ENCODE measurements at regions not wholly inside any gene's neighbourhood (a gene's known extent, or its start where the extent isn't known, plus 50 kb on each side); places are given as distances from the start of the nearest gene placed in this dataset.

GRCh38 chr6:104541411-104541810 is 318.3 kb downstream of the HACE1 start:
- WGBS (ENCODE audit: insufficient coverage, insufficient replicate concordance, low lambda C conversion rate, missing lambda C conversion rate): 0% methylated on average over 1 of the region's 1 CpG
- POLR2A ChIA-PET: no interaction called here
- Histone ChIP-seq H3K36me3 (ENCODE audit: control insufficient read depth in 2 of 2, insufficient read depth in 2 of 2, low read length in 1 of 2) (no peaks in the 10 kb centered on the region), H4K20me1 (ENCODE audit: control insufficient read depth, insufficient read depth) (no peaks in the 10 kb centered on the region), H3K27ac (ENCODE audit: control insufficient read depth, insufficient read depth) (no peak overlapping the region), H3K4me2 (ENCODE audit: control insufficient read depth, insufficient read depth) (no peak overlapping the region), H3K9ac (ENCODE audit: control insufficient read depth, insufficient read depth, low read length) (no peak overlapping the region), H3K4me1 (ENCODE audit: control insufficient read depth, insufficient read depth, low read length) (no peaks in the 10 kb centered on the region), H3K9me3 (replicated peaks; ENCODE audit: control insufficient read depth, insufficient read depth, low read length) (no peaks in the 10 kb centered on the region), H2AFZ (ENCODE audit: control insufficient read depth, low read depth, low read length) (no peak overlapping the region), H3K4me3 (no peak overlapping the region), H3K27me3 (replicated peaks in 1 of 2; ENCODE audit: control insufficient read depth in 2 of 2, insufficient read depth in 2 of 2, low read length in 1 of 2) (no peaks in the 10 kb centered on the region), H3K79me2 (ENCODE audit: control insufficient read depth, insufficient read depth, low read length) (no peaks in the 10 kb centered on the region)
- no peak for FAIRE-seq
- in situ Hi-C loops (cut with MboI): no loop called here
- CTCF ChIA-PET: no interaction called here
- intact Hi-C loops (cut with micrococcal nuclease; ENCODE audit: unreplicated experiment): no loop called here
- SMC1A ChIA-PET (ENCODE audit: uncharacterized antibody, unreplicated experiment): interaction anchor here (0.9 kb wide), 1 partner anchor 19 kb away, joined by 3 read pairs; no protein-coding TSS in a partner anchor
- RAD21 ChIA-PET (ENCODE audit: unreplicated experiment): no interaction called here
- DNase-seq (ENCODE audit: low read depth, low spot score): no peak
- BruUV-seq (replicated peaks): no TSS peak
- TF ChIP-seq SPI1 (IDR thresholded peaks at IDR 0.05; ENCODE audit: borderline replicate concordance, insufficient read depth, low read depth, low read length) (peak; percentile 57; the same call in 1 of the 2 replicates), HCFC1 (IDR thresholded peaks at IDR 0.05; ENCODE audit: low read length) (no peak)
- no peak for ATAC-seq

GRCh38 chr6:104540743-104541142 is 319.0 kb downstream of the HACE1 start:
- intact Hi-C loops (cut with micrococcal nuclease; ENCODE audit: unreplicated experiment) (no loop called here), in situ Hi-C loops (cut with MboI) (no loop called here)
- DNase-seq (ENCODE audit: low read depth, low spot score) (no peak), FAIRE-seq (no peak), ATAC-seq (no peak)
- Histone ChIP-seq H3K9me3 (replicated peaks; ENCODE audit: control insufficient read depth, insufficient read depth, low read length) (no peaks in the 10 kb centered on the region), H3K27ac (ENCODE audit: control insufficient read depth, insufficient read depth) (no peak overlapping the region), H3K9ac (ENCODE audit: control insufficient read depth, insufficient read depth, low read length) (no peak overlapping the region), H4K20me1 (ENCODE audit: control insufficient read depth, insufficient read depth) (no peaks in the 10 kb centered on the region), H3K4me3 (no peak overlapping the region), H3K4me1 (ENCODE audit: control insufficient read depth, insufficient read depth, low read length) (no peaks in the 10 kb centered on the region), H3K36me3 (ENCODE audit: control insufficient read depth in 2 of 2, insufficient read depth in 2 of 2, low read length in 1 of 2) (no peaks in the 10 kb centered on the region), H3K4me2 (ENCODE audit: control insufficient read depth, insufficient read depth) (no peak overlapping the region), H3K27me3 (replicated peaks in 1 of 2; ENCODE audit: control insufficient read depth in 2 of 2, insufficient read depth in 2 of 2, low read length in 1 of 2) (no peaks in the 10 kb centered on the region), H2AFZ (ENCODE audit: control insufficient read depth, low read depth, low read length) (no peak overlapping the region), H3K79me2 (ENCODE audit: control insufficient read depth, insufficient read depth, low read length) (no peaks in the 10 kb centered on the region)
- no TSS peak for BruUV-seq (replicated peaks)
- ChIA-PET CTCF (interaction anchor here (1.2 kb wide), 1 partner anchor 231 kb away, joined by 3 read pairs; no protein-coding TSS in a partner anchor), RAD21 (ENCODE audit: unreplicated experiment) (no interaction called here), POLR2A (no interaction called here), SMC1A (ENCODE audit: uncharacterized antibody, unreplicated experiment) (interaction anchor here (0.9 kb wide), 1 partner anchor 19 kb away, joined by 3 read pairs; no protein-coding TSS in a partner anchor)
- TF ChIP-seq ELK1 (IDR thresholded peaks at IDR 0.05; ENCODE audit: low read depth, low read length) (no peak), PBX3 (IDR thresholded peaks at IDR 0.05; ENCODE audit: insufficient replicate concordance, low read depth, low read length) (no peak)
